ENCODE measurements at regions not wholly inside any gene's neighbourhood (a gene's known extent, or its start where the extent isn't known, plus 50 kb on each side); places are given as distances from the start of the nearest gene placed in this dataset.

DNA sequence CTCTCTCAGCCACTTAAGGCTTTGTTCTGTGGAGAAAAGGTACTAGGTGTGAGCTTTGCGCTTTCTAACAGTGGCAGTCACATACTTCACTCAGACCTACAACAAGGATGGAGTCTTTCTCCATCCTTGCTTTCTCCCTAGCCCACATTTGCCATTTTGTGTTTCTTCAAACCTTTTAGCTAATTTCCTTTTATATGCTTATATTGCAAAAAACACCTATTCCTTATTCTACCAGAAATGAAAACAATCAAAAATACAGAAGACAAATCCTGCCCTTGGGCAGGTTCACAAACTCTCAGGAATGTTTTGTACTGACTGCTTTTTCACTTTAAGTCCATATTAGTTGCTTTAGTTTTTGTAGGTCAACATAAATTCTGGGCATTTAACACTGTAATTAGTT, 914.2 kb downstream of the SQOR start:
- no peak for DNase-seq (ENCODE audit: low read depth in 2 of 2)

DNA sequence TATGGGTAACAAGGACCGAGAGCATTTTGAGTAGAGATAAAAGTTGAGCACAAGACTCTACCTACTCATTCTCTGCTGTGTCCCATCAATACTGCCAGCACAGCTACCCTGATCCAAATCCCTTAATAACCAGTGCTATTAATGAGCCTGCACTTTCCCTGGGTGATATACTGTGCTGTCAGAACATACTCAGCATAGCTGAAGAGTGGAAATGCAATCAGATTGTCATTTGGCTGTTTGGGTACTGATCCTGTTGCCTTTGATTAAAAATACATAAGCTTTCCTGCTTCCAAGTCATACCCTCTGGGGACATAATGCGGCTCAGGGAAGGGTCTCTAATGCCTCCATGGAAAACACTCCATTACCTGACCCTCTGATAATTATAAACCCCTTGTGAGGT, 917.5 kb downstream of the SQOR start:
- DNase-seq (ENCODE audit: low read depth in 2 of 2) = no peak

DNA sequence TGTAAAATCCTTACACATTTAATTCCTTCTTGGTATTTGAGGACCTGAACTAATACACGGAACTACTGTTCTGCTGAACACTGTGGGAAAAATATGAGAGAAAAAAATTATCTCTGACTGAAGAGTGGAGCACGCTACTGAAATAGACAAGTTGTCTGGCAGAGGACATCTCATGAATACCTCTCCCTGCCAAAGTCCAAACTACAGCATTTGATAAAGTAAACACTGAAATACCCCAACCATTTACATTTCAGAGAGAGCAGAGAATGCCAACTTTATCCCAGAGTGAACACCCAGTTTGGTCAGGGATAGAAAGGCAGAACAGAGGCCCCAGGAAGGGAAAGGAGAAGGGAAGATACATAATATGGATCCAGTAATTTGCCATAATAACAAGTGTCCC, 920.7 kb downstream of the SQOR start:
- no peak for DNase-seq (ENCODE audit: low read depth in 2 of 2)

DNA sequence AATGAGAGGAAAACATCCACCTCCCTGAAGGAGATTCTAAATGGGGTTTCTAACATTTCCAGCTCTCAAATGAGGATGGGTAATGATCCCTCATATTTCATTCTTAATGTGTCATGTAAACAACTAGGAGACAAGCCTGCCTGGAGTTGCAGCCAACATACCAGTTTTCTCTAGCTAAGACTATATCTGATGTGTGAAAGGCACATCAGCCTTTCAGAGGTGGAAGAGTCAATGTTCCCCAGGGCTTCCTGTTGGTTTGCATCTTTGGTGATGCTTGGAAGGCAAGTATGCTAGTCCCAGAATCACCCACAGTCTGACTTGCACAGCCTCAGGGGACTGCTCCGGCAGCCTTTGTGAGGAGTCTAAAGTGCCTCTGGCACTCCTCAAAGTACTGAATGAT, 921.2 kb downstream of the SQOR start:
- DNase-seq (ENCODE audit: low read depth in 2 of 2) = no peak

DNA sequence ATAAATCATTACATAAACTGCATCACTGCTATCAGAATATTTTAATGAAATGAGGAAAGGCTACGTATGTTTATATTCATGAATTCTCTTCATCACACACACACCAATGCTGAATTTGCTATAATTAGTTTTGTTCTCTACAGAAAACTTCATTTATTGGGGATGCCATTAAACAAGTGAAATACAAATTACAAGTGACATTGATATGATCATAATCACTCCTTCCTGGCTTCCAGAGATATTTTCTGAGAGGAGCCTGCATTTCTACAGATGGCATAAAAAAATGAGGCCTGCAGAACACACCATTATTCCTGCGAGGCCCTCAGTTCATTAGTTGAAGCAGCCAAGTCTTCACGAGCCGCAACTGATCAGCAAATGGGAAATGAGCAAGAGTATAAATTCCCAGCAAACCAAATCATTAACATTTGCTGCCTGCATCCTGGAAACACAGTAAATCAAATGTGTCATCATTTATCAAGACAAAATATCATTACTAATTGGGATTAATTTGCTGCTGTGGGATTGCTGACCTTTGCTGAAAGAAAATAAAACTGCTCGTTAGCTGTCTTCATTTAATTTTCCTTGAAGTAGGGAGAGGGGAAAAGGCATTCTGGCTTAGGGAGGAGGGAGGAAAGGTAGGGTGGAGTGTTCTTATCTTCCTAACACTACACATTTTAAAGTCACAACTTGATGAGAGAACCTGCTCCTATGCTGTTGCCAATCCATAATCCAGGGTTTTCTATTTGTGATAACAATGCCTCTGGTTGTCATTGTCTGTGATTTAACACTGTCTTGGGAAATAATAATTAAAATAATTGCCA, 921.9 kb downstream of the SQOR start:
- no peak for DNase-seq (ENCODE audit: low read depth in 2 of 2)

DNA sequence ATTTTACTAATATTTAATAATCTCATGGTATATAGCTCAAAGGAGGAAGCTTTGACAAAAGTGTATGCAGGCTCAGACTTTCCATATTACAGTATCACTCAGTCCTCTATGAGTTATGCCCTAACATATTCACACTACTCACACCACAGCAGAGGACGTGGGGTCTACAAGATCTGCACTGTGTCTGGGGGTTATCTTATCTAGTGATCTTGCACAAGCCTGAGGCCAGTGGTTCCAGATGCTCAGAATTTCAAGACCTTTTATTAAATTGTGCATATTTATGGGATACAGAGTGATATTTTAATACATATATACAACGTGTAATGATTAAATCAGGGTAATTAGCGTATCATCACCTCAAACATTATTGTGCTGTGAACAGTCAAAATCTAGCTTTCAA, 933.1 kb downstream of the SQOR start:
- DNase-seq (ENCODE audit: low read depth in 2 of 2) = no peak

DNA sequence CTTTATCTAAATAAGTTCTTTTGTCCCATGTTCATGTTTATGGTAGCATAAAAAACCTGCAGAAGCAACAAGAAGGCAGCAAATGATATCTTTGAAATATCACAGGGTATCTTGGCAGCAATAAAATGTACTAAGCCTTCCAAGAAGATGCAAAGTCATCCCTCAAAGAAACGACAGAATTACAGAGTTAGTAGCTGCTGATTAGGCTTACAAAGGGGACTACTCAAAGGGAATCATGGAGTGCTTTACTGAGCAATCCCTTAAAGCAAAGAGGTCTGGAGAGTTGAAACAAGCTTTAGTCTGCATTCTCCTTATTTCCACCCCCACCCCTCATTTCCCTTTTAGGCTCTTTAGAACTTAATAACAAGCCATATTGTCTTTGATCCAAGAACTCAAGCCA, 935.0 kb downstream of the SQOR start:
- DNase-seq (ENCODE audit: low read depth in 2 of 2) = no peak

DNA sequence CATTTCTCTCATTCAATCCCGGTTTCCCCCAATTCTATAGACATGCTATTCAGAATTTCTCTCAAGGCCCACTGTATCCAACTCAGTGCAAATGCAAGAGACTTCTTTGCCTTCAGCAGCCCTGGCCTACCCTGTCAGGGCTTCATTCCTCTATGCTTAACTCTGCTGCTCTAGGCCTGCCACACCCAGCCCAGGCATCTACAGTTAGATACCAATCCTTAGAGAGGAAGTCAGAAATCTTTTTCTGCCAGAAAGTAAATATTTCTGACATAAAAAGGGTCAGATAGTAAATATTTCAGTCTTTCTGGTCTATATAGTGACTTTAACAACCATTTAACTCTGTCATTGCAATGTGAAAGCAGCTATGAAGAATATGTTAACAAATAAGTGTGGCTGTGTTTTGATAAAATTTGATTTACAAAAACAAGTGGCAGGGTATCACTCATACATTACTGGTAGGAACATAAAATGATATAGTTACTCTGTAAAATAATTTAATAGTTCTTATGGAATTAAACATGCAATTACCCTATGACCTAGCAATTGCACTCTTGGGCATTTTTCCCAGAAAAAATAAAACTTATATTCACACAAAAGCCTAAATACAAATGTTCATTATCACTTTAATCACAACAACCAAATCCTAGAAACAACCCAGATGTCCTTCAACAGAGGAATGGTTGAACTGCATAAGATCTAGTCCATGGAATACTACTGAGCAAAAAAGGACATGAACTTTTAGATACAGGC, 942.0 kb downstream of the SQOR start:
- DNase-seq (ENCODE audit: low read depth in 2 of 2) = no peak

DNA sequence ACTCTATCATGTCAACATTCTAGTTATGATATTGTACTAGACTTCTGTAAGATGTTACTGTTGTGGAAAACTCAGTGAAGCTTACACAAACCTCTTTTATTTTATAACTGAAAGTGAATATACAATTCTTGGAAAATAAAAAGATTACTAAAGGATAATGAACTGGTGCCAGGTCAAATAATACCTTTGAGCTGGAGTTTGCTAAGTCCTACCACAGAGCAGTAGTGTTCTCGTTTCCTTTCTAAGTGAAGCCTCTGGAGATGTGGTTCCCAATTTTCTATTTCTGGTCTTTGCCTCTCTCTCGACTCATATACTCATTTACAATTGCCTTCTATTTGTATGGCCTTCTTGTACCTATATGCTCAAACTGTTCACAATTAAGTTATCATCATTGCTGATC, 942.9 kb downstream of the SQOR start:
- DNase-seq (ENCODE audit: low read depth in 2 of 2) = no peak

DNA sequence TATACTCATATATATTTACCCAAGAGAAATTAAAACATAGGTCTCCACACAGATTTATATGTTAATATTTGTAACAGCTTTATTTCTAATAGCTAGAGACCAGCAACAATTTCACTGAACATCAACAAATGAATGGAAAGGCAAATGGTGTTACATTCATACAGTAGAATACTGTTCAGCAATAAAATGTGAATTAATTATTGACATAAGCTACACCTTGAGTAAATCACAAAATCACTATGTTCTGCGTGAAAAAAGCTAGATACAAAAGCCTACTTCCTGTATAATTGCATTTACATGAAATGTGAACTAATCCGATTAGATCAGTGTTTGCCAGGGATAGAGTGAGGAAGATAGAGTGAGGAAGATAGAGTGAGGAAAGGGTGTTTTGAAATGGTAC, 945.7 kb downstream of the SQOR start:
- no peak for DNase-seq (ENCODE audit: low read depth in 2 of 2)

DNA sequence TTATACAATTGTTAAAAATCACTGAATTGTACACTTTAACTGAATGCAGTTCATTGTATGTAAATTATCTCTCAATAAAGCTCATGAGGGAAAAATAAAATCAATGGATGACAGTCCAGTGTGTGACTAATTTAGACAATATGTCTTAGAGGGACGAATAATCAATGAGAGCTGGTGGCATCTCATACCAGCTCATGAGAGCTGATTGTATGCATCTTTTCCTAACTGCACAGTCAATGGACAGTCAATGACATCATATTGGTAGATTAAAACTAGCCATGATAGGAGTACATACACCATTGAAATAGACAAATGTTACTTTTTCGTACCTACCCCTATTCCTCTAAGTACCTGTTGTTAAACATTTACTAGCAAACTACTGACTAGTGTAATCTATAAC, 946.1 kb downstream of the SQOR start:
- DNase-seq (ENCODE audit: low read depth in 2 of 2) = no peak

DNA sequence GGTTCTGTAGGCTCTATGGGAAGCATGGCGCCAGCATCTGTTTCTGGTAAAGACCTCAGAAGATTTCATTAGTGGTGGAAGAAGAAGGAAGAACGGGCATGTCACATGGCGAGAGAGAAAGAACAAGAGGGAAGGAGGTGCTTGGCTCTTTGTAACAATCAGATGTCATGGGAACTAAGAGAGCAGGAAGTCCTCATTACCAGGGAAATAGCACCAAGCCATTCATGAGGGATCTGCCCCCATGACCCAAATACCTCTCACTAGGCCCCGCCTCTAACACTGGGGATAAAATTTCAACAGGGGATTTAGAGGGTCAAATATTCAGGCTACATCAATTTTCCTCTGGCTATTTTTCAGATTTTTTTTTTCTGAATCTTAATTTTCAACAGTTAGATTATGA, 954.3 kb downstream of the SQOR start:
- no peak for DNase-seq (ENCODE audit: low read depth in 2 of 2)

DNA sequence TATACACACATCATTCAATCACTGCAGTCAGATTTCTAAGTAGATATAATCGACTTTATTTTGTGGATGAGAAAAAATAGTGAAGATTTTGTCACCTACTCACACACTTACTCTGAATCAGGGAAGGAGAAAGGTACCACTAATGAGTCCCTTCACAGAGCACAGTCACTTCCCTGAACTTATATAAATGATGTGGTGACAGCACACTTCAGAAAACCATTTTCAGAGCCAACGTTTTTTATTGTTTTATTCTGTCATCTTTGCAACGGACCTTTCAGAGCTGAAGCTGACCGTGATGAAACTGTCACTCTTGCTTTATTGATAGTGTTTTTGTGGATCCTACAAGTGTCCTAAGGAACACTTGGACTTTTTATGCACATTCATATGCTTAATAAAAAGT, 956.6 kb downstream of the SQOR start:
- DNase-seq (ENCODE audit: low read depth in 2 of 2) = no peak

DNA sequence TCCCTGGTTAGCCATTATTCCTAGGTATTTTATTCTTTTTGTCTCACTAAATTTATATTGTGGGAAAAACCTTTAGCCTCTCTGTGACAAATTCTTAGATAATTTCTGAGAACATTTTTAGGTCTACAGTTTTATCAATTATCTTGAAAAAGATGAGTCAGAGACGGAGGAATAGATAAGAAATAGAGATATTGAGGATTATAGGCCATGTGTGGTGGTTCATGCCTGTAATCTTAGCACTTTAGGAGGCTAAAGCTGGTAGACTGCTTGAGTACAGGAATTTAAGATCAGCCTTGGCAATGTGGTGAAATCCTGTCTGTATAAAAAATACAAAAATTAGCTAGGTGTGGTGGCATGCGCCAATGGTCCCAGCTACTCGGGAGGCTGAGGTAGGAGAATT, 960.2 kb downstream of the SQOR start:
- no peak for DNase-seq (ENCODE audit: low read depth in 2 of 2)

DNA sequence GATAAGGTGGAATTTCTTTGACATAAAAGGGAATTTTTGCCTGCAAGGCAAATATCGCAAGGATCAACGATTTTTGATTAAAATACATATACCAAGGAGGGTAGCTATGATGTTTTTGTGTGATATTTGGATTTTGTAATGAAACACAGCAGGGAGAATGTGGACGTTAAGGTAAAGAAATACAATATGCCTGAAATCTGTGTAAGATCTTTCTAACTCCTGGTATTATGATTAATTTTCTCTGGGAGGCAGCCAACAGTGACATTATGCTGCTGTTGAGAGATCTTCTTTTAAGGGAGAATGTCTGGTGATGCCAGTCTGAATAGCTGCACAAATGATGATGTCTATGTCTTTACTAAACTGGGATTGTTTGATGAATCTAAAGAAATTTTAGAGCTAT, 972.2 kb downstream of the SQOR start:
- DNase-seq (ENCODE audit: low read depth in 2 of 2) = no peak

DNA sequence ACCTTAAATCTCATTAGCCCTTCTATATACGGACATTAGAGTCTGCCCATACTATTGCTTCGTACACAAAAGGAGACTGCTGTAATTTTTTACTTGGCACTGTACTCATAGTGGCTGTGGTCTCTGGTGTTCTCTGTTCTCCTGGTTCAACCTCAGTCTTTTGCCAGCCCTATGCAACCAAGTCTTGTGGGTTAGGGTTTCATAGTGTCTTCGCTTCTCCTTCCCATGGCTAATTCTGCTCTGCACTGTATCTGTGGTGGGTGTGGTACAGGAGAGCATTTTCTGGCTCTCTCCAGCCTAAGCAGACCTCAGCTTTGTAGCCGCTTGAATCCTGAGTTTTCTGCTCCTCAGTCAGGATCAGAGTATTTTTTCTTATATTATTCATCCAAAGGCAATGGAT, 981.2 kb downstream of the SQOR start:
- DNase-seq (ENCODE audit: low read depth in 2 of 2) = no peak

DNA sequence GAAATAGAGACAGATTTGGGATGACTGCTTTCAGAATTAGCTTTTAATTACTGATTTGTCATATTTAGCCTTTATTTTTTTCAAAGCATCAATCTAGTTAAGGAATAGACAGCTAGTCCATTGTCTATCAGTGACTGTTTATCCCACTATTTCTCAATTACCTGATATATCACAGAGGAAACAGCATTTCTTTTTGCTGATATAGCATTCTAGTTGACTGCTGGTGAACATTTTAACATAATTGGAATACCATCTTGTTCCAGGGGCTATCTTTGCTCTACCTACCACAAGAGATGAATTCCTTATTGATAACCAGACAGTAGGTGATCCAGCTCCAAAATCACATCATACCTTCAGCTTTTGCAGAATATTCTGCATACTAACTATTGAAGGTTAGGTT, 982.7 kb downstream of the SQOR start:
- no peak for DNase-seq (ENCODE audit: low read depth in 2 of 2)

DNA sequence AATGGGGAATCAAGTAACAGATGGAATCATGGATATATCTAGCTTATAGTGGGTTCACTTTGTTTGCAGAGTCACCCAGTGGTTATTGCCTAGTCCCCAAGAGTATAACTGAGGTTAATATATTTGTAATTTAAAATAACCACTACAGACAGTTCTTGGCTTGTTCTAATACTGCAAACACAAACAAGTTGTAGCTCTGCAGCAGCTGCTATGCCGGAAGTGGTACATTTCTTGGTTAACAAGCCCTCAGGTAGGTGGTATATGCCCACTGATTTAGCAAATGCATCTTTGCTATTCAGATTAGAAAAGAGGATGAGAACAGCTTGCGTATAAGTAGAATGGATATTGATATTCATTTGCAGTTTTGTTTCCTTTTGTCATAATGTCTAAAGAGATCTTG, 984.2 kb downstream of the SQOR start:
- no peak for DNase-seq (ENCODE audit: low read depth in 2 of 2)

DNA sequence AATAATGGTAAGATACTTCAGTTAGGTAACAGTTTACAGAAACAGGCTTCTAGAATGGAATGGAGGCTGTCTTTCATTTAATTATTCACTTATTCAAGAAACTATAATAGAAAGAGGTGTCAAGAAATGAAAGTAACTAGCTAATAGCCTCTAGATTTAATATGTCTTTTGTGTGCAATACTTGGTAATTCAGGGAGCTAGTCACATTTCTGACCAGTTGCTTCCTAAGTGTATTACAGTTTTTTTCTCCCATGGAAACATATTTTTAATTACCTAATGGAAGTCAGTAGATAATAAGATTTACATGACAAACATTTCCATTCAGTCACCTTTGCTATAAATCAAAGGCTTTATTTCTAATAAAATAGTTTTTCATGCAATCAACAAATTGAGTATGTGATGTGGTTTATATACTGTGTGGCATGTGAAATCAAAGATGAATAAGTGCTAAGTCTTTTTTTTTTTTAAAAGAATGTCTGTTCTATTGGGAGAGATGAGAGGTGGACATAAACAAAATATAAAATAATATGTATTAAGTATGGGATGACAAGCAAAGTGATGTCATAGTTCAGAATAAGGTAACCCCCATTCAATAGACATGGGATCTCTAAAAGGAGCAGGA, 985.7 kb downstream of the SQOR start:
- no peak for DNase-seq (ENCODE audit: low read depth in 2 of 2)

DNA sequence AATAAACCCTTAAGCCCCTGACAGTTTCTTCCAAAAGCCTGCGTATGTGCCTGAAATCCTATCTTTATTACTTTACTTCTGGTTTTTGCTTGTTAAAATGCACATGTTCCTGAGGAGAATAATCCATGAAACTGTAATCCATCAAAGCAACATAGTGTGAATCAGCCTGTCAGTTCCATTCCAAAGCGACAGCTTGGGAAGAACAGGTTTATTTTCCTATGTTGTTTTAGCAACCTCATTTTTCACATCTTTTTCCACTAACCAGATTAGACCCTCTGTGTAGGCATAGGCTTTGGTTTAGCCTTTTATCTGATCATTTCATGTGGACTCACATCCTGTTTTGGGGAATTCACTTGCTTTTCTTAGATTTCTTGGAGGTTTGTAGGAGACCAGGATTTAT, 988.0 kb downstream of the SQOR start:
- no peak for DNase-seq (ENCODE audit: low read depth in 2 of 2)

DNA sequence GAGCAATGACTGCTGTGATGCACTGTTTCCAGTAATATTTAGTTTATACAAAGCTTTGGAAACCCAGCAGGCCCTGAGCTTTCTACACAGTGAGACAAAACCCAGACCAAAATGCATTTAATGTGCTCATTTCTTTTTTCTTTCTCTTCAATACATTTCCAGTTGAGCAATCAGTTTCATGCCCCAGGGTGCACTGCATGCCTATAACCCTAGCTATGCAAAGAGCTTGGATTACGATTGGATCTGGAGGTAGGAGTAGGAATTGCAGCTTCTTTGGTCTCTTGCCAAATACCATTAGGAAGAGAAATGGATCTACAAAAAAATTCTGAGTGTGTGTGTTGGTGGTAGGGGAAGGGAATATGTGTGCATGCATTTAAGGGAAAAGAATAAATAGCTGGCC, 1001.4 kb downstream of the SQOR start:
- no peak for DNase-seq (ENCODE audit: low read depth in 2 of 2)

DNA sequence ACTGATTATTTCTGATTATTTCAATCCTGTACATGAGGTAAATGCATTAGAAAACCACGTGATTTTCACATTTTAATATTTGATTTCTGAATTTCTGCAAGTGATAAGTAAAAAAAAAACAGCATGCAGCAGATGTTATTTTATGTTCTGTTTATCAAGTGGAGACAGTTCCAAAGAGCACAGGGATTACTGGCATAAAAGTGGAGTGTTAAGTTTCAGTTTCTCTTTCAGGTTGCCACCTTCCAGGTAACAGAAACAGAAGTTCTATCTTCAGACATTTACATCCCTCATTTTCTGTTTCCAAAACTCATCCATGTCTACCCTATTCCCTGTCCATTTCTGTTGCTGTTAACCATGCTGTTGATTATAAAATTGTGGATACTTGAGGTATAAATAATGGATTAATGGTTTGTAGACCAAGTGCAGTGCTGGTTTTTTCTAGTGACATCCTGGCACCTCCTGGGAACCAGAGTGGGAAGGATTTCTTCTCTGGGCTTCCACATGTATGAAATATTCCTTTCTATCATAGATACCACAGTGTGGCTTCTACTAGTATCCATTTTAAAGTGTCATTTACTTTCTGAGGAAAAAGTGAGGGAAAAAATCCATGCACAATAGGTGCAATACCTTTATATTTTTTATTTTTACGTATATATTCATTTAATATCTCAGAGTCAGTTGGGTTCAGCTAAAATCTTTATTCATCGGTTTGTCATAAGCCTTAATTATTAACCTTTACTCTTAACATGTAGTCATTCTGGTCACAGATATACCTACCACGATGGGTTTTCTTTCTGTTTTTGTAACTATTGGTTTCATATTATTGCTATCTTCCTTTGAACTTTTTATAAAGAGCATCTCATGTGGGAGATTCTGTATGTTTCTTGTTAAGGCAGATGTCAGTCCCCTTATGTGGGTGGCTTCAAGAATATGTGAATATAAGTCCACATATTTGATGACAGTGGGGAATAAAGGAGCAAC, 1010.0 kb downstream of the SQOR start:
- DNase-seq (ENCODE audit: low read depth in 2 of 2) = no peak
